ENCODE measurements at regions not wholly inside any gene's neighbourhood (a gene's known extent, or its start where the extent isn't known, plus 50 kb on each side); places are given as distances from the start of the nearest gene placed in this dataset.

GRCh38 chr15:70324001-70324974, 226.6 kb upstream of the TLE3 start:
- TF ChIP-seq, protein P1, sequence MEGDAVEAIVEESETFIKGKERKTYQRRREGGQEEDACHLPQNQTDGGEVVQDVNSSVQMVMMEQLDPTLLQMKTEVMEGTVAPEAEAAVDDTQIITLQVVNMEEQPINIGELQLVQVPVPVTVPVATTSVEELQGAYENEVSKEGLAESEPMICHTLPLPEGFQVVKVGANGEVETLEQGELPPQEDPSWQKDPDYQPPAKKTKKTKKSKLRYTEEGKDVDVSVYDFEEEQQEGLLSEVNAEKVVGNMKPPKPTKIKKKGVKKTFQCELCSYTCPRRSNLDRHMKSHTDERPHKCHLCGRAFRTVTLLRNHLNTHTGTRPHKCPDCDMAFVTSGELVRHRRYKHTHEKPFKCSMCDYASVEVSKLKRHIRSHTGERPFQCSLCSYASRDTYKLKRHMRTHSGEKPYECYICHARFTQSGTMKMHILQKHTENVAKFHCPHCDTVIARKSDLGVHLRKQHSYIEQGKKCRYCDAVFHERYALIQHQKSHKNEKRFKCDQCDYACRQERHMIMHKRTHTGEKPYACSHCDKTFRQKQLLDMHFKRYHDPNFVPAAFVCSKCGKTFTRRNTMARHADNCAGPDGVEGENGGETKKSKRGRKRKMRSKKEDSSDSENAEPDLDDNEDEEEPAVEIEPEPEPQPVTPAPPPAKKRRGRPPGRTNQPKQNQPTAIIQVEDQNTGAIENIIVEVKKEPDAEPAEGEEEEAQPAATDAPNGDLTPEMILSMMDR (conservative IDR thresholded peaks at IDR 0.05 in 1 of 2, IDR thresholded peaks at IDR 0.05 in 1 of 2; ENCODE audit: low read depth in 1 of 2, low read length in 2 of 2) = no peak
- TF ChIP-seq EZH2 (IDR thresholded peaks at IDR 0.05; ENCODE audit: low read length, missing control alignments) = no peak
